T-helper 1 cell (primary cell): ENCODE measurements at regions not wholly inside any gene's neighbourhood (a gene's known extent, or its start where the extent isn't known, plus 50 kb on each side); places are given as distances from the start of the nearest gene placed in this dataset.

Experiments
- DNase-seq, 5 donors: peaks; one replicate each; pipeline ENCODE4 v3.0.0-alpha.2; 2012 to 2020

- DNase-seq = no peak
Measured at GRCh38 chr17:72413077-72414031, 292.5 kb downstream of the SOX9 start.

GRCh38 chr17:72414032-72414396 is 293.2 kb downstream of the SOX9 start:
- no peak for DNase-seq

- no peak for DNase-seq
Measured at GRCh38 chr17:72414967-72415853, 294.4 kb downstream of the SOX9 start.

- no peak for DNase-seq
Measured at GRCh38 chr17:72416054-72416675, 295.3 kb downstream of the SOX9 start.

GRCh38 chr17:72416905-72417304 is 296.1 kb downstream of the SOX9 start:
- DNase-seq = no peak

GRCh38 chr17:72417627-72418026 is 296.8 kb downstream of the SOX9 start:
- DNase-seq = no peak

GRCh38 chr17:72419866-72420774 is 299.3 kb downstream of the SOX9 start:
- no peak for DNase-seq

GRCh38 chr17:72420775-72421127 is 299.9 kb downstream of the SOX9 start:
- no peak for DNase-seq

- peak in 1 of 5 donors; percentile 54 for DNase-seq
Measured at GRCh38 chr17:72421128-72422092, 300.6 kb downstream of the SOX9 start.

GRCh38 chr17:72422204-72422504 is 301.3 kb downstream of the SOX9 start:
- DNase-seq = no peak

- DNase-seq = peak in 1 of 5 donors; percentile 5
Measured at GRCh38 chr17:72422505-72423285, 301.9 kb downstream of the SOX9 start.

GRCh38 chr17:72423286-72423589 is 302.4 kb downstream of the SOX9 start:
- DNase-seq = no peak

- DNase-seq = no peak
Measured at GRCh38 chr17:72423718-72424117, 302.9 kb downstream of the SOX9 start.

GRCh38 chr17:72424505-72425117 is 303.8 kb downstream of the SOX9 start:
- no peak for DNase-seq

GRCh38 chr17:72425133-72425793 is 304.4 kb downstream of the SOX9 start:
- DNase-seq = no peak

GRCh38 chr17:72425794-72426168 is 305.0 kb downstream of the SOX9 start:
- no peak for DNase-seq

- no peak for DNase-seq
Measured at GRCh38 chr17:72426321-72426720, 305.5 kb downstream of the SOX9 start.

- no peak for DNase-seq
Measured at GRCh38 chr17:72426948-72427760, 306.3 kb downstream of the SOX9 start.

- no peak for DNase-seq
Measured at GRCh38 chr17:72427761-72428109, 306.9 kb downstream of the SOX9 start.
